ENCODE measurements at regions not wholly inside any gene's neighbourhood (a gene's known extent, or its start where the extent isn't known, plus 50 kb on each side); places are given as distances from the start of the nearest gene placed in this dataset.
"Not testable (repeated sequence)": the region's sequence is repeated elsewhere in the genome, so short reads cannot be mapped to it uniquely, and the experiment has no call there.

DNA sequence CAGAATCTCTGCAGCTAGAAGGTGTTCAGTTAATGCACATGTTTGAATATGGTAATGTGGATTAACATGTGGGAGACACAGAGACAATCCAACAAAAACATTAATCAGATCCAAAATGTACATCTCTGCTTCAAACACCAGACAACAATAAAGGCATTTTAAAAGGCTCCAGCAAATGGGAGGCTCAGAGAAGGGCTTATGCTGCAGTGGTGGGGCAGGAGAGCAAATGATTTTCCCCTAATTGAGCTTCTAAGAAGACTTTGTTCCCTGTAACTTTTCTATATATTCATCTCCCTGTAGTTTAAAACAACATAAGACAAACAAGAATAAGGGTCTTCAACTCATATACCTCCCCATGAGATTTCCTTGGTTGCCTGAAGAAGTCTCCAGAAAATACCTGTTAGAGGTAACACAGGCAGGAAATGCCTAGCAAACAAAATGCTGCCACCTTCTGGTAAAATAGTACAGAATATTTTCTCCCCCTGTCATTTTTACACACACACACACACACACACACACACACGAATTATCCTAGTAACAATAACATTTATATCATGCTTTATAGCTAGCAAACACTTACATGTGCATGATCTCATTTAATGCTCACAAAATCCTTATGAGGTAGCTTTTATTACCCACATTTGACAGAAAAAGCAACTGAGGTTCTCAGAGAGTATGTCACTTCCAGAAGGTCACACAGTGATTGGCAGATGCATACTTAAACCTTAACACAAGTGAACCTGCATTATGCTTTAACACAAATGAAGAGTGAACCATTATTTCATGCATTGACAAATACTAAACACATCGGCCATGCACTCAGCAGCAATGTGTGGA, 123.4 kb upstream of the MB21D2 start:
- POLR2A ChIA-PET, result no interaction called here

DNA sequence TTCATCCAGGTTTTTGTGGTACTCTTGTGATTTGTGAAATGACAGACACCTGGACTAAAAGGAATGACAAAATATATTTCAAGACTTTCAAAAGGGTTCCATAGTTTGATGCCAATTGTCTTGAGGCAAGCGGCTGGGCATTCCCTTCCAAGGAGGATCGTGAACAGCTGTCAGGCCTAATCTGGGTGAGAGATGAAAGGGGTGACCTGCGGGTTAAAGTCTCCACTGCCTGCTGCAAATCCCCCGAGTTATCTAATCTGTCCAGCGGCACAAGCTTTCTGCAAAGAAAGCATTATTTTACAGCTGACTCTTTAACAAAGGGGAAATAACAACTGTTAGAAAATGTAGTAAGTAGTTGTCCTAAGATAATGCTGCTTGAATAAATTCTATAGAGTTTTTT, 128.7 kb upstream of the MB21D2 start:
- CTCF ChIA-PET, result no interaction called here
- POLR2A ChIA-PET, result no interaction called here

More for the DNA sequence above, 123.4 kb upstream of the MB21D2 start:
- CTCF ChIA-PET, result interaction anchor here (1.2 to 2.7 kb wide), 4 partner anchors 25 to 228 kb away, joined by 3 to 9 read pairs (median 6); no protein-coding TSS in a partner anchor

DNA sequence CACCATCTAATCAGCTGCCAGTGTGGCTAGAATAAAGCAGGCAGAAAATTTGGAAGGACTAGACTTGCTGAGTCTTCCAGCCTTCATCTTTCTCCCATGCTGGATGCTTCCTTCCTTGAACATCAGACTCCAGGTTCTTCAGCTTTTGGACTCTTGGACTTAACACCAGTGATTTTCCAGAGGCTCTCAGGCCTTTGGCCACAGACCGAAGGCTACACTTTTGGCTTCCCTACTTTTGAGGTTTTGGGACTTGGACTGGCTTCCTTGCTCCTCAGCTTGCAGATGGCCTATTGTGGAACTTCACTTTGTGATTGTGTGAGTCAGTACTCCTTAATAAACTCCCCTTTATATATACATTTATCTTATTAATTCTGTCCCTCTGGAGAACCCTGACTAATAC, 129.8 kb upstream of the MB21D2 start:
- POLR2A ChIA-PET, CTCF ChIA-PET: not testable (repeated sequence)

DNA sequence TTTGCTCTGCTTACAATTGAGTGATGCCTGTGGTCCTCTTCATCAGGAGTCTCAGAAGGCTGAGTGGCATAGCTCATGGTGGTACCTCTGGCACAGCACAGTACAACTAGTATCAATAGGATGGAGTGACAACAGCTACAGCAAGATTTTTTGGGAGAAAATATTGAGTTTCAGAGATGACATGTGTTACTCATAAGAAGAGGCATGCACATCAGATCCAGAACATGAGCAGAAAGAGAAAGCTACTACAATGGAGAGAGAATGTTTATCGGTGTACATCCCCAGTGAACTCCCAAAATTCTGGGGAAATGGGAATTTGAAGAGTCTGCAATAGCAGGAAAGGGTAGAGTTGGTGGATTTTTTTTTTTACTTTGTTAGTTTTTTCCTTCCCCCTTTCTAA, 130.5 kb upstream of the MB21D2 start:
- CTCF ChIA-PET, result no interaction called here
- POLR2A ChIA-PET, result no interaction called here

DNA sequence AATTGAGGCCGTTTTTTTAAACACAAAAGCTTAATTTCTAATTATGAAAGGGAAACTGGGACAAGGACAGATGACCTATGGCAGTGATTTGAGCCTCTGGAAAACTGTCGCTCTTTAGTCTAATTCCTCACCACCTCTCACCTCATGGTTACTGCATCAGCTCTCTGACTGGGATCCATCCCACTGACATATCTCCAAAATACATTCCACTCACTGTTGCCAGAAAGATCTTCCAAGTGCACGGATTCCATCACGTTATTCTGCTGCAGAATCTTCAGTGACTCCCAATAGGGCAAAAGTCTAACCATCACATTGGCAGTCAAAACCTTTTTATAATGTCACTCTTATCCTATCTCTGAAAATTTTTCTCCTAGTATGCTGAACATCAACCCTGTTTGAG, 132.3 kb upstream of the MB21D2 start:
- POLR2A ChIA-PET, result no interaction called here
- CTCF ChIA-PET, result no interaction called here

DNA sequence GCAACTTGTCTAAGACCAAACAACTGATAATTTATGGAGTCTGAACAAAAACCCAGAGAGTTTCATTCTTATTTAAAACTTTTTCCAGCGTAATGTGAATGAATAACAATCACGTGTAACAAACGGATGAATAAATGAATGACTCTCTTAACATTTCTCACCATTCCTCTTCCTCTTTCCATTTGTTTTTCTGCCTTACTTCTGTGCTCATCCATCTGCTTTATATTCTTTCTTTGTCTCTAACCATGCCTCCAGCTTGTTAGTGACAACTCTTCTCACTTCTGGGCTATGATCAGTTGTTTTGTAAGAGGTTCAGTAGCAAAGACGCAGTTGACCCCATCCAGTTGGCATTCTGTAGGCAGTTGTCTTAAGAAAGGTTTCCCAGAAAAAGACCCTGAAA, 133.7 kb upstream of the MB21D2 start:
- ChIA-PET CTCF (no interaction called here), POLR2A (no interaction called here)

DNA sequence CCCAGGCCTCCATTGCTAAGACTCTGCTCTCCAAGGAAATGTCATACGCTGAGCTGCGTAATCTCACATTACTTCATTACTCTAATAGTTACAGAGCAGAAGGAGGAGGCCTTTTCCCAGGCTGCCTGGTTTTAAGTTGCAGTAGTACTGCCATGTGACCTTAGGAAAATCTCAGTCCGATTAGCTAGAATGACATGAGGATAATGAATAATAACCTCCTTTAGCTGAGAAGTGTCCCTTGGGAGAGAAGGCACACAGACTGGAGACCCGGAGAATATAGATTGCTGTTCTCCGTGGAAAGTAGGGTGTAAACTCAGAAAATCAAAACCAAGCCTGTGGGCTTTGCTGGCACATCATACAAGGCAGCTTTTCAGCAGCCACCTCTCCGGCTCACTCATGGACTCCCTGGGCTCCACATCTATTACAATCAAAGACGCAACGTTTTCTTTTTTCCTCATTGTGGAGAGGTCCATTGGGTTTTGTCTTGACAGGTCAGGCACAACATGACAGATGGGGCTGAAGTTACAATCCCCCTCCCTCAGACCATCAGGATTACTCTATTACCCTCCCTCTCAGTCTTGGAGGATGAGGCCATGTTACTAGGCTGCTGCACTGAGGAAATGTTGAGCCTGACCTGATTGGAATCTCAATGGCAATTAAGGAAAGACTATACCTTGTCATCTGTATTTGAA, 134.8 kb upstream of the MB21D2 start:
- POLR2A ChIA-PET, result no interaction called here
- CTCF ChIA-PET, result no interaction called here

DNA sequence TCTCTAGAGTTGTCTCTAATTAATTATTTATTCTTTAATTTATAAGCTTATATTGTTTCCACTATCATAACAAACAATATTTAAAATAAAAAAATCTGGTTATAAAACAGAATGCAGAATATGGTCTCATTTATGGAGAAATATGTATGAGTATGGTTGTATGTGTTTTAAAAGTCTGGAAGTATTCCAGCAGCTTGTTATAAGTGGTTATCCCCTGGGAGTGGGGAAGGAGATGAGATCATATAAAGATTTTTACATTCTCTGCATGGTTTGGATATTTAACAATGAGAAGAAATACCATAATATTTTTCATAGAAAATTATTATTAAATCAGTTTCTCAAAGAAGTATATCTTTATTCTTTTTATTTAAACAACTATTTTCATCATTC, 135.4 kb upstream of the MB21D2 start:
- POLR2A ChIA-PET, result no interaction called here
- CTCF ChIA-PET, result no interaction called here

DNA sequence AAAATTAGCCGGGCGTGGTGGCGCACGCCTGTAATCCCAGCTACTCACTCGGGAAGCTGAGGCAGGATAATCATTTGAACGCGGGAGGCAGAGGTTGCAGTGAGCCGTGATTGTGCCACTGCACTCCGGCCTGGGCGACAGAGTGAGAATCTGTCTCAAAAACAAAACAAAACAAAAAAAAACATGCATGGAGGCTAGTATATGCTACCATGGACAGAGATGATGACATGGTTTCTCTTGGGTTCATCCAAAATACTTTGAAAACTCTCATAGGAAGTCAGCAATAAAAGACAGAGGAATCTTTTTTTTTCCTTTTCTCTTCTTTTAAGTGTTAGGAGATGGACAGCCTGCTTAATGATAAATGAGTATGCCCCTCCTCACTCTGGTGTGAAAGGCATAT, 137.7 kb upstream of the MB21D2 start:
- CTCF ChIA-PET, result no interaction called here

DNA sequence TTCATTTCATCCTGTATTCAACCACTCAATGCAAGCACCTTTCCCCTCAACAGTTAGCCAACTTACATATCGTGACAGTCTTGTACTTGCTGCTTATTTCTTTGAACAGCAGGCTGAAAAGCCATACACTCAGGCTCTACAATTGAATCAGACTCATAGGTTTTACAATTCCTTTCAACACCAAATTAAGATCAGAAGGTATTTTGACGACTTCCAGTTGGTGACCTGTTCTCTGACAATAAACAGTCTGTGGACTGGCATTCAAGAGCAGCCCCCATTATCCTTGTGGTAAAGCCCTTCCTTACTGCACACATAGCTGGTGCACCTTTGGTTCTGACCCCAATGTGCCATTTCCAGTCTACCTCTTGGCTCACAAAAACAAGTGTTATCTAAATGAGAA, 140.0 kb upstream of the MB21D2 start:
- CTCF ChIA-PET, result no interaction called here
- POLR2A ChIA-PET, result no interaction called here

More for the DNA sequence above, 137.7 kb upstream of the MB21D2 start:
- POLR2A ChIA-PET, result no interaction called here

DNA sequence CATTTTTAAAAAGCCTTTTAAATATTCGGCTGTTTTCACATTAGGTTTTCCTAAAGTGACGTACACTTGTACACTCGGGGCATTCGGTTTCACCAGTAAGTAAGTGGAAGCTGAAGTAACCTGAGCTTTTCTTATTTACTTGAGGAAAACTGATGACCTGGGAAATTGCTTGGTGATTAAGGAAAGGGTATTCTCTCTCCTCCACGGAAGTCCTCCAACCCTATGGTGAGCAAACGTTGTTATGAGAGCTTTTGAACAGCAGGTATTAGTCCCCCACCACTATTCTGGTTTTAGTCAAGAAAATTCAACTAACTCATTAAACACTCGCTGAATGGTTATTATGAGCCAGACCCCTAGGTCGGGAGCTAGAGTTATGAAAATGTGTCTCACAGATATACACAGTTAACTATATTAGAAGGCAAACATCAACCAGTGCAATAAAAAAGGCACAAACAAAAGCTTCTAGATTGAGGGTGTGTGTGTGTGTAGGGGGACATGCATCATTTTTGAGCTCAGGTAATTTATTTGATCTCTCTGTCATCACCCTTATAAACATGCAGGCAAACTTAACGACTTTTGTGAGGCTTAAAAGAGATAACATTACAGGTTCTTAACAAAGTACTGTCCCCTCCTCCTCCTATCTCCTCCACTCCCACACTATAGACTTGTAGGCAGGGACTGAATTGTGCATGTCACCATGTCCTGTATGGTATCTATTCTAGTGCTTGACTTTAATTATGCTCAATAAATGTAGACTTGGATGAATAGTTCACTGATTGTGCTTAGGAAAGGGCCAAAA, 143.3 kb upstream of the MB21D2 start:
- CTCF ChIA-PET, result no interaction called here
- POLR2A ChIA-PET, result no interaction called here

DNA sequence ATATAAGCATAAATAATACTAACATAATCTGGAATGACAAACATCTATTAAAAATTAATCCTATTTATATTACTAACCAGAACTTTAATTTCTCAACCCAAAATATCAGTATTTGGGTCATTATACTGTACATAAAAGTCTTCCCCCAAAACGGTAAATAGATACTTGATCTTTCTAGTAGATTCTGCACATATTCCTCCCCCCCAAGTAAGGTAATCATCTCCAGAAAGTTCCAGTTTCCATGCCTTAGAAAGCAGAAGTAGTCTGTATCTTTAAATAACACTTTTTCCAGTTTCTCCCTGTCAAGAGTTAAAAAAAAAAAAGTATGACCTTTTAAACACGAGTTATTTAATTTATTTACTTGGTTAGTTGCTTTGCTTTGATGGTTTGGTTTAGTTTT, 150.7 kb upstream of the MB21D2 start:
- ChIA-PET CTCF (no interaction called here), POLR2A (no interaction called here)

DNA sequence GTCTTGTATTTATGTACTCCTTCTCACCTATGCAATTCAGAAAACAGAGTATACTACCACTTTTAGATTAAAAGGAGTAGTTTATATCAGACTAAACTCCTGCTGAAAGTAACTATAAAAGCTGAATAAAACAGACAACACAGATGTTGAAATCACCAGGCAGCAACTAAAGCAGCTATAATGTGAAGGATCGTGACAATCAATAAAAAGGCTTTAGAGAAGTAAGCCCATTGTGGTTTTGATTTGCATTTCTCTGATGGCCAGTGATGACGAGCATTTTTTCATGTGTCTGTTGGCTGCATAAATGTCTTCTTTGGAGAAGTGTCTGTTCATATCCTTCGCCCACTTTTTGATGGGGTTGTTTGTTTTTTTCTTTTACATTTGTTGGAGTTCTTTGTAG, 152.1 kb upstream of the MB21D2 start:
- CTCF ChIA-PET, POLR2A ChIA-PET: not testable (repeated sequence)

DNA sequence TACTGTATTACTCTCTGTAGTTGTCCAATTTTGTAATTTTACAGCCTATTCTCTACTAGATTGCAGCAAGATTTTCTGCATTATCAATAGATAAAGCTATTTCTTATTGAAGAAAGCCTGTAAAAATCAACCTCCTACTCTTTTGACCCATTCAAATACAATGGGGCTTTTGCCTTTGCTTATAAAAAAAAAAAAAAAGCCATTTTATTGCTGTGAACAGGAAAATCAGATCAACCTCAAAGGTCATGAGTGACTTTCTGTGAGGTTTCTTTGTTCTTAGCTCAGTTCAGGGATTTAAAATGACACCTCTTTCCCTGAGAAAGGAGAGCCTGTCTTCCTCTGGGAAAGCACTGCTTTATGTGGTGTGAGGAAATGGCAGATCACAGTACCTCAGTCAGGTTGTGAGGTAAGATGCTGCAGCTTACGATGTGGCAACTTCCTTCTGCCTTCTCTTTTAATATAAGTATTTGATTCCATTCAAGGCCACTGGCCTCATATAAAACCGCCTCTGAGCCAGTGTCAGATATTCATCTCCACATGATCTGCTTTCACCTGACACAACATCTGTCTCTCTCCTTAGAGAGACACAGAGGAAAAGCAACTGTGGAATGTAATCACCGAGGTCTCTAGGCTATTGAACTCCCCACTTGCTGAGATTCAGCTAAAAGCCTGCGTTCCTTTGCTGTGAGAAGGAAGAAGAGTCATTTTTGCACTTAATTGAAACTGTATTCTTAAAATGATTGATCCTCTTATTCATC, 161.5 kb upstream of the MB21D2 start:
- ChIA-PET POLR2A (no interaction called here), CTCF (no interaction called here)

DNA sequence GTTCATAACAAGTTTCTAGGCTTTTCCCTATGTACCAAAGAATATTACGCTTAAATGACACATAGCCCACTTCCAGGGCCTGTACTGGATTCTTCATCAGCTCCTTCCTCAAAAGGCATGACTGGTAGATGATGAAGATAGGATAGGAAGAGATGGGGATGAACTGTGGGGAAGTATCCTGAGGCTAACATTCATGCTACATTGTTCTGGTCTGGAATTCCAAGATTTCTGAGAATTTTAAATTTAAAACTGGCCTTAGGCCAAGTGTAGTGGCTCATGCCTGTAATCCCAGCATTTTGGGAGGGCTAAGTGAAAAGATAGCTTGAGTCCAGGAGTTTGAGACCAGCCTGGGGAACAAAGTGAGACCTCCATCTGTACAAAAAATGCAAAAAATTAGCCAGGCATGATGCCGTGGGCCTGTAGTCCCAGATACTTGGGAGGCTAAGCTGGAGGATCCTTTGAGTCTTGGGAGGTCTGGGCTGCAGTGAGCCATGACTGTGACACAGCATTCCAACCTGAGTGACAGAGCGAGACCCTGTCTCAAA, 160.1 kb upstream of the PLAAT1 start:
- ChIA-PET POLR2A (no interaction called here), CTCF (no interaction called here)

DNA sequence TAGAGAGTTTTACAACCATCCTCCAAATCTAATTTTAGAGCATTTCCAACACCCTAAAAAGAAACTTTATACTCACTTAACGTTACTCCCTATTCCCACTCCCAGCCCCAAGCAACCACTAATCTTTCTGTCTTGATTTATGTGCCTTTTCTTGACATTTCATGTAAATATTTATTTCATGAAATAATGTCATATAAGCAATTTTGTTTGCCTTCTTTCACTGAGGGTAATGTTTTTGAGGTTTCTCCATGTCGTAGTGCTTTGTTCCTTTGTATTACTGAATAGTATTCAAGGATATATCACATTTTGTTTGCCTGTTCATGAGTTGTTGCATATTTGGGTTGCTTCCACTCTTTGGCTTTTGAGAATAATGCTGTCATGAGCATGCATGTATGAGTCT, 155.4 kb upstream of the PLAAT1 start:
- ChIA-PET POLR2A (no interaction called here), CTCF (no interaction called here)

DNA sequence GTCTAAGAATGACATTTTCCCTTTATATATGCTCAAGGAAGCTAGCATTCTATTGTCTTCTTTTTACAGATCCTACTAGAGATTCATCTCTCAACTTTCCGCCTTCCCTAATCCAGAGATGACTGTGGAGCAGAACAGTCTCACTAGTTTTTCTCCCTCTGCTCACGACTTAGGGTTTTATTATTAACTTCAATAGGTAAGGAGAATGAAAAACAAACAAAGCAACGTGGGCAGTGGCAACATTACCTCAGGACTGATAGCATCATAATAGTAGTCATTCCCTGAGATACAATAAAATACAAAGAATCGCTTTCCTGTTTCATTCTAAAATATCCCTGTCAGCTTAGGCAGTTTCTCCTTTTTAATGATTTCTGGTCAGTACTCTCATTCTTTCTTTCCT, 154.3 kb upstream of the PLAAT1 start:
- CTCF ChIA-PET, result no interaction called here
- POLR2A ChIA-PET, result no interaction called here

DNA sequence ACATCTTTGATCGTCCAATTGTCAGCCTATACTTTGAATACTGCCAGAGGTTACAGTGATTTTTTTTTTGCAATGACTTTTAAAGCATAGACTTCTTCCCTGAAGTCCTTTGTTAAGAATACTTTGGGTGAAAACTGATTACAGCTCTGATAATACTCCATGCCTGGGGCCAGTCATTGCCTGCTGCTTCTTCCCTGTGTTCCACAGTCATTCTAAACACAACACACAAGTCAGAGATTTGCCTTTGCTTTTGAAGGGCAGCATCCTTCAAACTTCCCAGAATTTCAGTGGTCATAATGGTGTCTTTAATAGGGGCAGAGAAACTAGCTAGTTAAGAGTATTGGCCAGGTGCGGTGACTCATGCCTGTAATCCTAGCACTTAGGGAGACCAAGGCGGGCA, 153.7 kb upstream of the PLAAT1 start:
- CTCF ChIA-PET, result no interaction called here
- POLR2A ChIA-PET, result no interaction called here

DNA sequence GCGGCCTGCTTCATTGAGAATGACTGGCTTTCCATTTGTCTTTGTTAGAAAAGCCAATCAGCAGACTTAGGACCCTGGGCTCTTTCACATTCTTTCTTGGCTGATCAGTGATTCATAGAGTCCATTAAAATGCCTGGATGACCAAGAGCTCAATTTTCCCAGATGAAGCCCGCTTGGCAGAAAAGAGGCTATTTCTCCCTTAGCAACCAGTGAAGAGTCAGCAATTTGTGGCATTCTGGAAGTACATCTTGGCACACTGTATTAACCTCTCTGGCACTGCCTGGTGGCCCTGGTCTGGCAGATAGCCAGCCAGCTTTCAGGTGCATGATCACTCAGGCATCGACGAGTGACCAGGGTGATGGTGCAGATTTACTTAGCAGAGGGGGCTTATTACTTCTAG, 145.7 kb upstream of the PLAAT1 start:
- ChIA-PET POLR2A (no interaction called here), CTCF (no interaction called here)

DNA sequence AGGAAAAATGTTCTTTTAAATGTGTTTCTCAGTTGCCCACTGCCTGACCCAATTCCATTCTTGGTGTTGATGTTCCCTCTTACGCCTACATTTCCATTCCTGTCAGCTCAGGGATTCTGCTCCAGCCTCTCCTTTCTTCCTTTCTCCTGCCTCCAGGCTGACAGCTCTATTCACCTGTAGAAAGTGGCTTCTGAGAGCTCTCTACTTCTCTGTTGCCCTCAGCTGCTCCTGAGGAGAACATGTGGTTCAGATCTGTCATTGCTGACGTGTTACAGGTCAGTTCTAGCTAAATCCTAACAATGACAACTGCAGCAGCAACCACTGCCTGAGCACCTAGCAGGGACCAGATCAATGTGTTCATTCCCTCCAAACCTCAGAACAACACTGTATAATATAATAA, 144.9 kb upstream of the PLAAT1 start:
- CTCF ChIA-PET, result no interaction called here
- POLR2A ChIA-PET, result no interaction called here
